ENCODE measurements at regions not wholly inside any gene's neighbourhood (a gene's known extent, or its start where the extent isn't known, plus 50 kb on each side); places are given as distances from the start of the nearest gene placed in this dataset.

GRCh38 chr12:107444771-107445170 lies 240.8 kb upstream of the PWP1 start:
- no peak for TF ChIP-seq POLR2AphosphoS5 (IDR thresholded peaks at IDR 0.05)
- TF ChIP-seq, protein P1, sequence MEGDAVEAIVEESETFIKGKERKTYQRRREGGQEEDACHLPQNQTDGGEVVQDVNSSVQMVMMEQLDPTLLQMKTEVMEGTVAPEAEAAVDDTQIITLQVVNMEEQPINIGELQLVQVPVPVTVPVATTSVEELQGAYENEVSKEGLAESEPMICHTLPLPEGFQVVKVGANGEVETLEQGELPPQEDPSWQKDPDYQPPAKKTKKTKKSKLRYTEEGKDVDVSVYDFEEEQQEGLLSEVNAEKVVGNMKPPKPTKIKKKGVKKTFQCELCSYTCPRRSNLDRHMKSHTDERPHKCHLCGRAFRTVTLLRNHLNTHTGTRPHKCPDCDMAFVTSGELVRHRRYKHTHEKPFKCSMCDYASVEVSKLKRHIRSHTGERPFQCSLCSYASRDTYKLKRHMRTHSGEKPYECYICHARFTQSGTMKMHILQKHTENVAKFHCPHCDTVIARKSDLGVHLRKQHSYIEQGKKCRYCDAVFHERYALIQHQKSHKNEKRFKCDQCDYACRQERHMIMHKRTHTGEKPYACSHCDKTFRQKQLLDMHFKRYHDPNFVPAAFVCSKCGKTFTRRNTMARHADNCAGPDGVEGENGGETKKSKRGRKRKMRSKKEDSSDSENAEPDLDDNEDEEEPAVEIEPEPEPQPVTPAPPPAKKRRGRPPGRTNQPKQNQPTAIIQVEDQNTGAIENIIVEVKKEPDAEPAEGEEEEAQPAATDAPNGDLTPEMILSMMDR (IDR thresholded peaks at IDR 0.05) = no peak
